Mesendoderm (in vitro differentiated cells): ENCODE measurements at regions not wholly inside any gene's neighbourhood (a gene's known extent, or its start where the extent isn't known, plus 50 kb on each side); places are given as distances from the start of the nearest gene placed in this dataset.

Experiments
- DNase-seq: peaks from one replicate; pipeline ENCODE4 v3.0.0; 2013
- H2AK5ac ChIP-seq: 2 replicates; pipeline ENCODE4 v1.6.1; 2013; ENCODE audit warnings: low read length, inconsistent platforms
- H2BK120ac ChIP-seq: 2 replicates; pipeline ENCODE4 v1.6.1; 2013; ENCODE audit warnings: low read depth, mild to moderate bottlenecking, low read length, moderate library complexity, mixed read lengths
- H2BK15ac ChIP-seq: replicated peaks from 2 replicates; pipeline ENCODE4 v1.6.1; 2013; ENCODE audit warnings: low read depth, mild to moderate bottlenecking, moderate library complexity
- H2BK5ac ChIP-seq: 2 replicates; pipeline ENCODE4 v1.6.1; 2013; ENCODE audit warnings: low read length, inconsistent platforms
- H3K18ac ChIP-seq: 2 replicates; pipeline ENCODE4 v1.6.1; 2013; ENCODE audit warnings: mild to moderate bottlenecking, low read length, mixed read lengths
- H3K23ac ChIP-seq: one replicate; pipeline ENCODE4 v1.6.1; 2013; ENCODE audit warnings: low read length
- H3K27ac ChIP-seq: 2 replicates; pipeline ENCODE4 v1.5.1; 2013; ENCODE audit warnings: low read depth, mild to moderate bottlenecking, inconsistent platforms, low read length, moderate library complexity
- H3K27me3 ChIP-seq: 2 replicates; pipeline ENCODE4 v1.6.1; 2013; ENCODE audit warnings: low read length, control low read depth, mild to moderate bottlenecking, inconsistent platforms; ENCODE audit not compliant: insufficient read depth, poor library complexity
- H3K36me3 ChIP-seq: 2 replicates; pipeline ENCODE4 v1.6.1; 2013; ENCODE audit warnings: low read length, inconsistent platforms; ENCODE audit not compliant: control insufficient read depth, insufficient read depth
- H3K4ac ChIP-seq: one replicate; pipeline ENCODE4 v1.6.1; 2013; ENCODE audit warnings: low read depth, mild to moderate bottlenecking, low read length, moderate library complexity
- H3K4me1 ChIP-seq: 2 replicates; pipeline ENCODE4 v1.6.1; 2013; ENCODE audit warnings: low read depth, low read length, inconsistent platforms; ENCODE audit not compliant: control insufficient read depth
- H3K4me2 ChIP-seq: 2 replicates; pipeline ENCODE4 v1.6.1; 2013; ENCODE audit warnings: low read length
- H3K4me3 ChIP-seq: 2 replicates; pipeline ENCODE4 v1.5.1; 2013; ENCODE audit warnings: mild to moderate bottlenecking, low read length
- H3K56ac ChIP-seq: one replicate; pipeline ENCODE4 v1.6.1; 2013; ENCODE audit warnings: low read length
- H3K79me1 ChIP-seq: 2 replicates; pipeline ENCODE4 v1.6.1; 2013; ENCODE audit warnings: low read length, inconsistent platforms
- H3K79me2 ChIP-seq: 2 replicates; pipeline ENCODE4 v1.6.1; 2013; ENCODE audit warnings: mild to moderate bottlenecking, low read length; ENCODE audit not compliant: control insufficient read depth, insufficient read depth
- H3K9ac ChIP-seq: 2 replicates; pipeline ENCODE4 v1.6.1; 2013; ENCODE audit warnings: low read length, inconsistent platforms
- H4K5ac ChIP-seq: one replicate; pipeline ENCODE4 v1.6.1; 2013; ENCODE audit warnings: low read length
- H4K8ac ChIP-seq: one replicate; pipeline ENCODE4 v1.6.1; 2013; ENCODE audit warnings: low read depth, mild to moderate bottlenecking, control low read depth, low read length, moderate library complexity
- WGBS: extraction: QIAGEN DNeasy Blood & Tissue Kit; methylation state at CpG from one replicate; pipeline ENCODE4 v1.1.7; 2013; ENCODE audit warnings: low lambda C conversion rate, missing lambda C conversion rate; ENCODE audit not compliant: insufficient coverage; ENCODE audit errors: extremely low coverage; 5-methylcytosine and 5-hydroxymethylcytosine counted together

DNA sequence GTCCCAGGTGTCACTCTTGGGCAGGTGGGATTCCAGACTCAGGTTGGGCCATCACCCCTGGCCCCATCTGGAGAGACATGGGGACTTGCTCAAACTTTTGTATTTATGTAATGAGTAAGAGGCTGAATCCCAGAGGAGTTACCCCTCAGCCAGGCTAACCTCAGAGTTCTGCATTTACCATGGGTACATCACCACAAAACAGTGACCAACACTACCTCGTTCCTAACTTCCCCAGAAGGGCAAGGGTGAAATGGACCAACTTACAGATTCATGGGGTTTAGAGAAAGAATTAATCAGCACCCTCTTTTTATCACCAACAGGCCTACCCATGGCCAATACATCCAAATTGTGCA lies 259.9 kb upstream of the MARCKS start:
- no peak overlapping the region for H3K23ac ChIP-seq
- H3K4me1 ChIP-seq = no peaks in the 10 kb centered on the region
- H2BK15ac ChIP-seq = no peak overlapping the region
- H4K5ac ChIP-seq = no peak overlapping the region
- H3K4ac ChIP-seq = no peak overlapping the region
- H3K4me2 ChIP-seq = no peak overlapping the region
- no peak overlapping the region for H3K9ac ChIP-seq
- H3K36me3 ChIP-seq = no peaks in the 10 kb centered on the region
- DNase-seq = no peak
- no peak overlapping the region for H3K27ac ChIP-seq
- H2BK120ac ChIP-seq = no peak overlapping the region
- no peak overlapping the region for H3K56ac ChIP-seq
- WGBS = no CpG with 5 or more reads among the region's 1 CpG
- no peaks in the 10 kb centered on the region for H3K27me3 ChIP-seq
- no peak overlapping the region for H3K18ac ChIP-seq
- H4K8ac ChIP-seq = no peak overlapping the region
- H3K79me1 ChIP-seq = no peaks in the 10 kb centered on the region
- H3K79me2 ChIP-seq = no peaks in the 10 kb centered on the region
- no peak overlapping the region for H3K4me3 ChIP-seq
- H2BK5ac ChIP-seq = no peak overlapping the region
- H2AK5ac ChIP-seq = no peak overlapping the region

DNA sequence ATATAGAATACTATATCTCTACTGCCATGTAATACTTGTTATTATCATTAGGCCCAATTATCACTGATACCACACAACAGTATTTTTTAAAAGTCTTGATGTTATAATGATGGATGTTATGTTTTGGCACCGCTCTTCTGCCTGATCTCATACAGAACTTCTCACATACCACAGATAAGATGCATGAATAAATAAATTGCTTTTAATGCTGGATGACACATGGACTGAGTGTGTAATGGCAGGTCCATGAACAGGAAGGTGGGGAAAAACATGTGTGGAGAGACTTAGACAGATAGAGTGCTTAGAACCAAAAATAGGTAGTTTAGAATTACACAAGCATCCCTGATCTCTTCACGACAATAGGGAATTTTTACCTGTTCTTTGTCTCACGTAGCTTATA lies 258.4 kb upstream of the MARCKS start:
- Histone ChIP-seq H2BK5ac (no peak overlapping the region), H4K5ac (no peak overlapping the region), H3K9ac (no peak overlapping the region), H3K27ac (no peak overlapping the region), H3K4ac (no peak overlapping the region), H3K18ac (no peak overlapping the region), H3K27me3 (no peaks in the 10 kb centered on the region), H3K56ac (no peak overlapping the region), H3K4me3 (no peak overlapping the region), H3K79me1 (no peaks in the 10 kb centered on the region), H4K8ac (no peak overlapping the region), H3K4me1 (no peaks in the 10 kb centered on the region), H2AK5ac (no peak overlapping the region), H3K79me2 (no peaks in the 10 kb centered on the region), H3K4me2 (no peak overlapping the region), H3K23ac (no peak overlapping the region), H3K36me3 (no peaks in the 10 kb centered on the region), H2BK120ac (no peak overlapping the region), H2BK15ac (no peak overlapping the region)
- no peak for DNase-seq
- no CpG with 5 or more reads among the region's 3 CpGs for WGBS

DNA sequence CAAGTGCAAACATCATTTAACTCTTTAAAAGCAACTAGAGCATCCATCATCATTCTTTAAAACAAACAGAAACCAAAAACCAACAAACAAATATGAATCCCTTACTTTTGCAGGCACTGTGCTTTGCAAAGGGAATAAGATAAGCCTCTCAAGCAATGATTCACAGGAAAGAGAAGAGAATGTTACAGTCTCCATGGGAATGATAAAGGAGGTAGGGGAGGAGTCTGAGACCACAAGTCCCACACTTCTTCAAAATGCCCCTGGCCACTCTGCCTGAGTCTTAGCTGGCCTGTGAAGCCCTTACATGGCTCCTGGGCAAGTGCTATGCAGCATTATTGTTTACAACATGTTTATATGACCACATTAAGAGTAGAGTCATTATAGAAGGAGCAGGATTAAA lies 257.7 kb upstream of the MARCKS start:
- Histone ChIP-seq H3K79me2 (no peaks in the 10 kb centered on the region), H2BK5ac (no peak overlapping the region), H3K18ac (no peak overlapping the region), H3K4me2 (no peak overlapping the region), H3K56ac (no peak overlapping the region), H2BK15ac (no peak overlapping the region), H3K27me3 (no peaks in the 10 kb centered on the region), H2BK120ac (no peak overlapping the region), H3K4me3 (no peak overlapping the region), H3K4ac (no peak overlapping the region), H3K23ac (no peak overlapping the region), H4K8ac (no peak overlapping the region), H2AK5ac (no peak overlapping the region), H4K5ac (no peak overlapping the region), H3K79me1 (no peaks in the 10 kb centered on the region), H3K36me3 (no peaks in the 10 kb centered on the region), H3K4me1 (no peaks in the 10 kb centered on the region), H3K27ac (no peak overlapping the region), H3K9ac (no peak overlapping the region)
- no peak for DNase-seq

DNA sequence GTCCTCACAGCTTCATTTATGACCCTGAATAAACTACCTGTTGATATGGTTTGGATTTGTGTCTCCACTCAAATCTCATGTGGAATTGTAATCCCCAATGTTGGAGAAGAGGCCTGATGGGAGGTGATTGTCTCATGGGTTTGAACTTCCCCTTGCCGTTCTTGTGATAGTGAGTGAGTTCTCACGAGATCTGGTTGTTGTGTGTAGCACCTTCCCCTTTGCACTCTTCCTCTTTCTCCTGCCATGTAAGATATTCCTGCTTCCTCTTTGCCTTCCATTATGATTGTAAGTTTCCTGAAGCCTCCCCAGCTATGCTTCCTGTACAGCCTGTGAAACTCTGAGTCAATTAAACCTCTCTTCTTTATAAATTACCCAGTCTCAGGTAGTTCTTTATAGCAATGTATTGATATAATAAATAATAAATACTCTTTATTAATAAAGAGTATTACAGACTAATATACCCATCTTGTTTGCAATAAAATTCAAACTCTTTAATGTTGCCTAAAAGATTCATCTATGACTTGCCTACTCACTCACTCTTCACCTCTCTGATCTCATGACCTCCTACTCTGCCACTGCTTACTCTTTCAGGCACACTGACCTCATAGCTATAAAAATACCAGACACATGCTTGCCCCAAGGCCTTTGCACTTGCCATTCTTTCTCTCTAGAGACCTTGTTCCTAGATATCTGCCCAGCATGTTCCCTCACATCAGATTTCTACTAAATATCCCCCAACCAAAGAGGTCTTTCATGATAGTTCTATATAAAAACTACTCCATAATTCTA lies 256.4 kb upstream of the MARCKS start:
- Histone ChIP-seq H3K9ac (no peak overlapping the region), H4K8ac (no peak overlapping the region), H3K4me2 (no peak overlapping the region), H3K23ac (no peak overlapping the region), H3K79me2 (no peaks in the 10 kb centered on the region), H3K27ac (no peak overlapping the region), H3K18ac (no peak overlapping the region), H3K4me1 (no peaks in the 10 kb centered on the region), H3K36me3 (no peaks in the 10 kb centered on the region), H4K5ac (no peak overlapping the region), H2BK120ac (no peak overlapping the region), H2AK5ac (no peak overlapping the region), H3K79me1 (no peaks in the 10 kb centered on the region), H3K4me3 (no peak overlapping the region), H3K4ac (no peak overlapping the region), H3K27me3 (no peaks in the 10 kb centered on the region), H2BK15ac (no peak overlapping the region), H2BK5ac (no peak overlapping the region), H3K56ac (no peak overlapping the region)
- no CpG with 5 or more reads among the region's 2 CpGs for WGBS
- no peak for DNase-seq

DNA sequence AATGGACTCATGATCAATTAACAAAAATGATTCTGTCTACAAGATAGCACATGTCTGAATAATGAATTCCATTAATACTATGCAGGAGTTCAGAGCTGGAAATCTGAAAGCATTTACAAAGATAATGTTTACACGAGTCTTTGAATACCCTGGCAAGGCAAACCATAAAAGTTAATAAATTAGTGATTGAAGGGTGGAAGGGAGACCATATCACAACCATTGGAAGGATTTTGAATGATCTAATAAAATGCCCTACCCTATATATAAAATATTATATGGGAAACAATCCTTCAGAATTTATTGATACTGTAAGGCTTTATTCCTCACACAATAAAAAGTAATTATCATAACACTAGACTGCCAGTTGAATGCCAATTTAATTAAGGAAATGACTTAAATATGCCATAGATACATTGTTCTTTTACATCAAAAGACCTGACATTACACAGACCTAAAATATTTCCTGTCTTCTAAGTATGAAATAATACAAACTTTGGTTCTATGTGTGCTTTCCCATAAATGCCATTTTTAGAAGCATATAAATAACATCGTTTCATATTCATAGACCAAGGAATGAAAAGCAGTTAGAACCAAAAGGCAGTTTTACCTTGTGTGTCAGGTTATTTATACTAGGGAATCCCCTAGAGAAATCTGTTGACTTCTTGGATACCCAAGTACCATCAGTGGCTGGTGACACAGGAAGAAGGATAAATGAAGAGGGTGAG lies 249.2 kb upstream of the MARCKS start:
- Histone ChIP-seq H2BK5ac (no peak overlapping the region), H3K27me3 (no peaks in the 10 kb centered on the region), H3K9ac (no peak overlapping the region), H2BK120ac (no peak overlapping the region), H3K79me1 (no peaks in the 10 kb centered on the region), H3K4ac (no peak overlapping the region), H3K18ac (no peak overlapping the region), H3K23ac (no peak overlapping the region), H2BK15ac (no peak overlapping the region), H3K4me2 (no peak overlapping the region), H3K4me1 (no peaks in the 10 kb centered on the region), H3K79me2 (no peaks in the 10 kb centered on the region), H3K27ac (no peak overlapping the region), H3K56ac (no peak overlapping the region), H3K4me3 (no peak overlapping the region), H2AK5ac (no peak overlapping the region), H3K36me3 (no peaks in the 10 kb centered on the region), H4K8ac (no peak overlapping the region), H4K5ac (no peak overlapping the region)
- WGBS = no CpG with 5 or more reads among the region's 2 CpGs
- DNase-seq = no peak
